MCF 10A (cell line): ENCODE measurements at regions not wholly inside any gene's neighbourhood (a gene's known extent, or its start where the extent isn't known, plus 50 kb on each side); places are given as distances from the start of the nearest gene placed in this dataset.

Experiments used
- BruUV-seq: library from RNA; stranded (reverse); fragments of 400-500 nt; replicated peaks from 2 replicates; lab custom pipeline; 2021; lab: Mats Ljungman, UMichigan
- CTCF ChIA-PET: fragments of 300-600 bp; sonication (Branson Sonifier 250); formaldehyde crosslinking; extraction: SDS; loops from one replicate; lab custom pipeline; 2021; ENCODE audit warnings: antibody characterized with exemption, inconsistent platforms; lab: Yijun Ruan, JAX
- POLR2A ChIA-PET: fragments of 300-600, 350-650 bp; sonication (Branson Sonifier 250); formaldehyde crosslinking; extraction: SDS; loops from one replicate; lab custom pipeline; 2020; ENCODE audit warnings: antibody characterized with exemption, inconsistent platforms; lab: Yijun Ruan, JAX
- DNase-seq: peaks from one replicate; pipeline ENCODE4 v3.0.0-alpha.2; 2018; ENCODE audit not compliant: unreplicated experiment
- H3K27ac Mint-ChIP-seq: one replicate; pipeline ENCODE4 v1.8.0; 2022; ENCODE audit warnings: mild to moderate bottlenecking, low read depth, mixed read lengths; ENCODE audit not compliant: unreplicated experiment
- H3K27me3 Mint-ChIP-seq: one replicate; pipeline ENCODE4 v1.8.0; 2022; ENCODE audit warnings: mixed read lengths; ENCODE audit not compliant: insufficient read depth, unreplicated experiment
- H3K36me3 Mint-ChIP-seq: one replicate; pipeline ENCODE4 v1.8.0; 2022; ENCODE audit warnings: mild to moderate bottlenecking, moderate library complexity, mixed read lengths; ENCODE audit not compliant: insufficient read depth, unreplicated experiment
- H3K4me1 Mint-ChIP-seq: one replicate; pipeline ENCODE4 v1.8.0; 2022; ENCODE audit warnings: mixed read lengths; ENCODE audit not compliant: insufficient read depth, unreplicated experiment
- H3K4me3 Mint-ChIP-seq: one replicate; pipeline ENCODE4 v1.8.0; 2022; ENCODE audit warnings: mild to moderate bottlenecking, moderate library complexity, mixed read lengths; ENCODE audit not compliant: unreplicated experiment
- H3K9me3 Mint-ChIP-seq: one replicate; pipeline ENCODE4 v1.8.0; 2022; ENCODE audit warnings: mixed read lengths; ENCODE audit not compliant: unreplicated experiment
- CTCF ChIP-seq: fragments of 200-600 bp; IDR thresholded peaks from one replicate; pipeline ENCODE4 v1.8.0; 2022; ENCODE audit warnings: antibody characterized with exemption, mild to moderate bottlenecking; ENCODE audit not compliant: unreplicated experiment
- intact Hi-C: fragments of 100-400 bp; cut with micrococcal nuclease; formaldehyde crosslinking; loops from 2 replicates; pipeline ENCODE4 v1.14.1; 2022

GRCh38 chr16:25311039-25311438 lies 53.4 kb upstream of the ZKSCAN2 start:
- ChIA-PET POLR2A (interaction anchor here (0.7 kb wide), 1 partner anchor 1152 kb away, joined by 5 read pairs; no protein-coding TSS in a partner anchor), CTCF (interaction anchor here (0.6 to 0.7 kb wide), 2 partner anchors 107 to 980 kb away, joined by 4 to 5 read pairs; no protein-coding TSS in a partner anchor)
- Mint-ChIP-seq H3K36me3 (peaks cover 7% of the 10 kb centered on the region), H3K9me3 (peaks cover 41% of the 10 kb centered on the region), H3K4me3 (no peak overlapping the region), H3K27me3 (no peaks in the 10 kb centered on the region), H3K4me1 (no peaks in the 10 kb centered on the region), H3K27ac (no peak overlapping the region)
- no peak for TF ChIP-seq CTCF
- no peak for DNase-seq
- intact Hi-C loops: no loop called here
- no TSS peak for BruUV-seq
